ENCODE measurements at regions not wholly inside any gene's neighbourhood (a gene's known extent, or its start where the extent isn't known, plus 50 kb on each side); places are given as distances from the start of the nearest gene placed in this dataset.
"Not testable (repeated sequence)": the region's sequence is repeated elsewhere in the genome, so short reads cannot be mapped to it uniquely, and the experiment has no call there.

- Histone ChIP-seq H3K4me3 (no peak overlapping the region), H3K27me3 (peaks cover 5% of the 10 kb centered on the region; the same call in 1 of the 2 replicates), H3K9me3 (no peaks in the 10 kb centered on the region), H3K36me3 (no peaks in the 10 kb centered on the region)
- no peak for DNase-seq
These were observed 107.6 kb upstream of the ZNF92 start for GRCh38 chr7:65265933-65266519.

- Histone ChIP-seq H3K36me3 (no peaks in the 10 kb centered on the region), H3K4me3 (no peak overlapping the region), H3K9me3 (no peaks in the 10 kb centered on the region), H3K27me3 (no peaks in the 10 kb centered on the region)
- DNase-seq, result no peak
These were observed 109.4 kb upstream of the ZNF92 start for GRCh38 chr7:65264258-65264657.

- DNase-seq, H3K27me3 ChIP-seq, H3K36me3 ChIP-seq, H3K4me3 ChIP-seq, H3K9me3 ChIP-seq: not testable (repeated sequence)
These were observed 113.0 kb upstream of the ZNF92 start for GRCh38 chr7:65260673-65261072.

- H3K9me3 ChIP-seq, H3K27me3 ChIP-seq, H3K4me3 ChIP-seq, DNase-seq, H3K36me3 ChIP-seq: not testable (repeated sequence)
These were observed 113.7 kb upstream of the ZNF92 start for GRCh38 chr7:65259864-65260525.

- no peaks in the 10 kb centered on the region for H3K27me3 ChIP-seq
- no peak overlapping the region for H3K4me3 ChIP-seq
- no peaks in the 10 kb centered on the region for H3K9me3 ChIP-seq
- no peaks in the 10 kb centered on the region for H3K36me3 ChIP-seq
- no peak for DNase-seq
These were observed 119.6 kb upstream of the ZNF92 start for GRCh38 chr7:65254061-65254460.

GRCh38 chr7:65251851-65252620, 121.6 kb upstream of the ZNF92 start:
- DNase-seq, result peak; percentile 74
- Histone ChIP-seq H3K4me3 (peak overlapping the region; percentile 70), H3K36me3 (no peaks in the 10 kb centered on the region), H3K9me3 (no peaks in the 10 kb centered on the region), H3K27me3 (no peaks in the 10 kb centered on the region)

GRCh38 chr7:65250697-65251395, 122.8 kb upstream of the ZNF92 start:
- no peaks in the 10 kb centered on the region for H3K27me3 ChIP-seq
- H3K9me3 ChIP-seq, result no peaks in the 10 kb centered on the region
- no peak for DNase-seq
- H3K36me3 ChIP-seq, result no peaks in the 10 kb centered on the region
- no peak overlapping the region for H3K4me3 ChIP-seq

GRCh38 chr7:65250216-65250615, 123.4 kb upstream of the ZNF92 start:
- no peak overlapping the region for H3K4me3 ChIP-seq
- DNase-seq, result peak; percentile 34
- no peaks in the 10 kb centered on the region for H3K9me3 ChIP-seq
- no peaks in the 10 kb centered on the region for H3K36me3 ChIP-seq
- no peaks in the 10 kb centered on the region for H3K27me3 ChIP-seq

- DNase-seq, result no peak
- Histone ChIP-seq H3K36me3 (no peaks in the 10 kb centered on the region), H3K9me3 (no peaks in the 10 kb centered on the region), H3K4me3 (no peak overlapping the region), H3K27me3 (no peaks in the 10 kb centered on the region)
These were observed 126.2 kb upstream of the ZNF92 start for GRCh38 chr7:65247491-65247890.

- Histone ChIP-seq H3K36me3 (no peaks in the 10 kb centered on the region), H3K4me3 (peak overlapping the region; percentile 55), H3K27me3 (no peaks in the 10 kb centered on the region), H3K9me3 (no peaks in the 10 kb centered on the region)
- DNase-seq, result peak; percentile 80
These were observed 133.8 kb upstream of the ZNF92 start for GRCh38 chr7:65239707-65240352.

- DNase-seq, result no peak
- Histone ChIP-seq H3K4me3 (peak overlapping the region; percentile 55), H3K27me3 (no peaks in the 10 kb centered on the region), H3K36me3 (no peaks in the 10 kb centered on the region), H3K9me3 (no peaks in the 10 kb centered on the region)
These were observed 134.3 kb upstream of the ZNF92 start for GRCh38 chr7:65239324-65239706.

GRCh38 chr7:65238785-65239184, 134.9 kb upstream of the ZNF92 start:
- H3K4me3 ChIP-seq, result no peak overlapping the region
- H3K9me3 ChIP-seq, result no peaks in the 10 kb centered on the region
- DNase-seq, result no peak
- no peaks in the 10 kb centered on the region for H3K27me3 ChIP-seq
- H3K36me3 ChIP-seq, result no peaks in the 10 kb centered on the region

- DNase-seq, result no peak
- H3K9me3 ChIP-seq, result no peaks in the 10 kb centered on the region
- no peaks in the 10 kb centered on the region for H3K36me3 ChIP-seq
- peaks cover 3% of the 10 kb centered on the region for H3K27me3 ChIP-seq
- H3K4me3 ChIP-seq, result no peak overlapping the region
These were observed 138.1 kb upstream of the ZNF92 start for GRCh38 chr7:65235586-65235985.

GRCh38 chr7:65233409-65234034, 140.1 kb upstream of the ZNF92 start:
- H3K36me3 ChIP-seq, result no peaks in the 10 kb centered on the region
- no peak for DNase-seq
- peaks cover 3% of the 10 kb centered on the region for H3K27me3 ChIP-seq
- no peaks in the 10 kb centered on the region for H3K9me3 ChIP-seq
- H3K4me3 ChIP-seq, result no peak overlapping the region

- no peak for DNase-seq
- Histone ChIP-seq H3K9me3 (no peaks in the 10 kb centered on the region), H3K4me3 (no peak overlapping the region), H3K27me3 (peaks cover 3% of the 10 kb centered on the region), H3K36me3 (no peaks in the 10 kb centered on the region)
These were observed 143.4 kb upstream of the ZNF92 start for GRCh38 chr7:65230231-65230630.

GRCh38 chr7:65225422-65226006, 148.1 kb upstream of the ZNF92 start:
- Histone ChIP-seq H3K27me3 (no peaks in the 10 kb centered on the region), H3K36me3 (no peaks in the 10 kb centered on the region), H3K9me3 (no peaks in the 10 kb centered on the region), H3K4me3 (no peak overlapping the region)
- no peak for DNase-seq
